H1 (cell line): ENCODE measurements at regions not wholly inside any gene's neighbourhood (a gene's known extent, or its start where the extent isn't known, plus 50 kb on each side); places are given as distances from the start of the nearest gene placed in this dataset.

ENCODE experiments used
- CTCF ChIA-PET: fragments of 300-600 bp; sonication (Branson Sonifier 250); formaldehyde crosslinking; loops from one replicate; lab custom pipeline; 2021; ENCODE audit not compliant: partially characterized antibody; lab: Charles Lee
- POLR2A ChIA-PET: fragments of 300-600 bp; sonication (Branson Sonifier 250); formaldehyde crosslinking; loops from one replicate; lab custom pipeline; 2021; ENCODE audit warnings: inconsistent platforms; ENCODE audit not compliant: partially characterized antibody; lab: Charles Lee
- DNase-seq, 2 experiments: peaks; one replicate each; pipeline versions ENCODE4 v3.0.0 to v3.0.0-alpha.2; 2010 to 2022; ENCODE audit warnings: low spot score in 2 of 2, low read depth in 1 of 2, mixed read lengths in 1 of 2
- FAIRE-seq: peaks from 2 replicates; lab custom pipeline; 2011; peaks lifted over from hg19 to GRCh38; lab: Jason Lieb, UNC
- H2AFZ ChIP-seq: 2 replicates; pipeline ENCODE4 v1.8.1; 2012; ENCODE audit warnings: low read length, inconsistent platforms
- H2AK5ac ChIP-seq: 2 replicates; pipeline ENCODE4 v1.6.1; 2013; ENCODE audit warnings: low read depth, low read length
- H2BK120ac ChIP-seq: replicated peaks from 2 replicates; pipeline ENCODE3; 2013; ENCODE audit warnings: low read depth, low read length, inconsistent platforms
- H2BK12ac ChIP-seq: 2 replicates; pipeline ENCODE4 v1.6.1; 2013; ENCODE audit warnings: low read depth, low read length
- H2BK15ac ChIP-seq: 2 replicates; pipeline ENCODE4 v1.6.1; 2013; ENCODE audit warnings: low read length
- H2BK20ac ChIP-seq: 2 replicates; pipeline ENCODE4 v1.6.1; 2013; ENCODE audit warnings: low read length
- H2BK5ac ChIP-seq: 2 replicates; pipeline ENCODE4 v1.6.1; 2013; ENCODE audit warnings: low read depth, low read length
- H3K14ac ChIP-seq: 2 replicates; pipeline ENCODE4 v1.6.1; 2013; ENCODE audit warnings: inconsistent platforms; ENCODE audit not compliant: insufficient read length
- H3K18ac ChIP-seq: 2 replicates; pipeline ENCODE4 v1.6.1; 2013; ENCODE audit warnings: low read length; ENCODE audit errors: extremely low read depth
- H3K23ac ChIP-seq: 2 replicates; pipeline ENCODE4 v1.6.1; 2013; ENCODE audit warnings: inconsistent platforms; ENCODE audit not compliant: insufficient read length
- H3K23me2 ChIP-seq: 2 replicates; pipeline ENCODE4 v1.6.1; 2013; ENCODE audit warnings: low read depth, low read length
- H3K27ac ChIP-seq: 2 replicates; pipeline ENCODE4 v1.6.1; 2011; ENCODE audit warnings: low read depth, low read length, inconsistent platforms
- H3K27me3 ChIP-seq, 4 experiments: replicated peaks in 1 of 4; 1 replicate in 1 of 4; 2 replicates in 3 of 4; pipeline versions ENCODE4 v1.6.1 to v1.8.1; 2011 to 2013; ENCODE audit warnings: low read length in 3 of 4, mild to moderate bottlenecking in 3 of 4, inconsistent platforms in 2 of 4, mixed read lengths in 2 of 4, moderate library complexity in 1 of 4; ENCODE audit not compliant: control insufficient read depth in 3 of 4, insufficient read depth in 3 of 4; ENCODE audit errors: extremely low read depth in 1 of 4
- H3K36me3 ChIP-seq, 4 experiments: 2 replicates each; pipeline versions ENCODE4 v1.6.1 to v1.8.1; 2011 to 2013; ENCODE audit warnings: mild to moderate bottlenecking in 4 of 4, low read length in 3 of 4, moderate library complexity in 2 of 4, control low read depth in 1 of 4, inconsistent platforms in 1 of 4; ENCODE audit not compliant: insufficient read depth in 4 of 4, control insufficient read depth in 2 of 4
- H3K4ac ChIP-seq: replicated peaks from 2 replicates; pipeline ENCODE3; 2013; ENCODE audit warnings: low read length, low read depth, mixed read lengths, inconsistent platforms; ENCODE audit not compliant: insufficient read length
- H3K4me1 ChIP-seq, 4 experiments: replicated peaks in 1 of 4; 1 replicate in 1 of 4; 2 replicates in 3 of 4; pipeline versions ENCODE4 v1.6.1 to v1.8.1; 2011 to 2013; ENCODE audit warnings: low read length in 3 of 4, inconsistent platforms in 2 of 4, mixed read lengths in 1 of 4; ENCODE audit not compliant: insufficient read depth in 4 of 4, control insufficient read depth in 3 of 4
- H3K4me2 ChIP-seq, 2 experiments: 2 replicates each; pipeline versions ENCODE4 v1.6.1 to v1.8.1; 2011 to 2013; ENCODE audit warnings: low read depth in 2 of 2, low read length in 2 of 2, control low read depth in 1 of 2, inconsistent platforms in 1 of 2, mild to moderate bottlenecking in 1 of 2; ENCODE audit not compliant: insufficient read depth in 1 of 2
- H3K4me3 ChIP-seq, 4 experiments: fragments of 200-600, 300-600 bp in 1 of 4; sonication (generic), shearing (Covaris generic), sonication (Bioruptor Twin) in 1 of 4; 2 replicates each; pipeline versions ENCODE4 v1.5.1 to v1.8.1; 2011 to 2016; ENCODE audit warnings: low read length in 4 of 4, low read depth in 3 of 4, control low read depth in 2 of 4, inconsistent platforms in 2 of 4, mild to moderate bottlenecking in 2 of 4, mixed read lengths in 1 of 4, moderate library complexity in 1 of 4; ENCODE audit not compliant: insufficient read depth in 2 of 4; ENCODE audit errors: extremely low read depth in 1 of 4
- H3K56ac ChIP-seq: replicated peaks from 2 replicates; pipeline ENCODE3; 2013; ENCODE audit warnings: low read depth, mild to moderate bottlenecking, mixed read lengths, low read length, inconsistent platforms; ENCODE audit not compliant: insufficient read length
- H3K79me1 ChIP-seq: 2 replicates; pipeline ENCODE4 v1.6.1; 2013; ENCODE audit warnings: low read depth, low read length, control low read depth
- H3K79me2 ChIP-seq, 2 experiments: 2 replicates each; pipeline versions ENCODE4 v1.6.1 to v1.8.1; 2012 to 2013; ENCODE audit warnings: low read length in 2 of 2, mild to moderate bottlenecking in 2 of 2, inconsistent platforms in 1 of 2; ENCODE audit not compliant: insufficient read depth in 2 of 2, control insufficient read depth in 1 of 2
- H3K9ac ChIP-seq, 4 experiments: replicated peaks in 1 of 4; 1 replicate in 1 of 4; 2 replicates in 3 of 4; pipeline versions ENCODE4 v1.6.1 to v1.8.1; 2011 to 2013; ENCODE audit warnings: low read depth in 3 of 4, low read length in 3 of 4, control low read depth in 2 of 4, mild to moderate bottlenecking in 2 of 4, moderate library complexity in 2 of 4, inconsistent platforms in 1 of 4; ENCODE audit errors: extremely low read depth in 1 of 4
- H3K9me3 ChIP-seq, 2 experiments: 2 replicates each; pipeline versions ENCODE4 v1.6.1 to v1.8.1; 2012 to 2013; ENCODE audit warnings: mild to moderate bottlenecking in 2 of 2, moderate library complexity in 2 of 2, control low read depth in 1 of 2, inconsistent platforms in 1 of 2, low read depth in 1 of 2, low read length in 1 of 2, mixed read lengths in 1 of 2; ENCODE audit not compliant: insufficient read depth in 2 of 2
- H4K20me1 ChIP-seq, 2 experiments: replicated peaks in 1 of 2; 2 replicates each; pipeline versions ENCODE3 to v1.8.1; 2011 to 2013; ENCODE audit warnings: inconsistent platforms in 2 of 2, low read length in 2 of 2, mild to moderate bottlenecking in 1 of 2; ENCODE audit not compliant: insufficient read depth in 2 of 2, control insufficient read depth in 1 of 2
- H4K5ac ChIP-seq: 2 replicates; pipeline ENCODE4 v1.6.1; 2013; ENCODE audit warnings: low read length, low read depth, mixed read lengths, inconsistent platforms; ENCODE audit not compliant: insufficient read length
- H4K8ac ChIP-seq: 2 replicates; pipeline ENCODE4 v1.8.0; 2013; ENCODE audit warnings: mild to moderate bottlenecking, moderate library complexity, low read length, inconsistent platforms; ENCODE audit not compliant: insufficient read depth; ENCODE audit errors: extremely low read depth
- H4K91ac ChIP-seq: replicated peaks from 2 replicates; pipeline ENCODE3; 2013; ENCODE audit warnings: low read length, mixed read lengths, inconsistent platforms; ENCODE audit not compliant: insufficient read length
- WGBS, 2 experiments: shearing (Covaris generic) in 1 of 2; methylation state at CpG; one replicate each; pipeline versions ENCODE4 v1.1.6 to v1.1.7; 2013 to 2015; ENCODE audit warnings: low lambda C conversion rate in 2 of 2, mixed read lengths in 2 of 2, inconsistent platforms in 1 of 2, low coverage in 1 of 2, missing lambda C conversion rate in 1 of 2; ENCODE audit not compliant: insufficient replicate concordance in 2 of 2, insufficient coverage in 1 of 2, insufficient read length in 1 of 2; ENCODE audit errors: extremely low coverage in 1 of 2, missing lambda C conversion rate in 1 of 2; 5-methylcytosine and 5-hydroxymethylcytosine counted together

- H3K14ac ChIP-seq = no peak overlapping the region
- H3K4ac ChIP-seq = no peak overlapping the region
- no peak for FAIRE-seq
- CTCF ChIA-PET = no interaction called here
- no peak overlapping the region for H3K4me3 ChIP-seq
- no peaks in the 10 kb centered on the region for H3K27me3 ChIP-seq
- H3K23me2 ChIP-seq = no peaks in the 10 kb centered on the region
- DNase-seq = no peak
- H4K5ac ChIP-seq = no peak overlapping the region
- 0 out of 4 replicates have a peak, but pooled peaks cover 0 to 3% of the 10 kb centered on the region in 2 experiments for H3K9me3 ChIP-seq
- H2BK120ac ChIP-seq = no peak overlapping the region
- no peak overlapping the region for H4K8ac ChIP-seq
- no peak overlapping the region; the same call in 1 of the 2 replicates for H3K27ac ChIP-seq
- H3K4me2 ChIP-seq = no peak overlapping the region
- H3K18ac ChIP-seq = no peak overlapping the region
- H3K79me2 ChIP-seq = no peaks in the 10 kb centered on the region
- no peak overlapping the region for H2AK5ac ChIP-seq
- H2AFZ ChIP-seq = peak overlapping the region; percentile 95
- POLR2A ChIA-PET = no interaction called here
- no peaks in the 10 kb centered on the region; a peak in 1 of 7 replicates for H3K4me1 ChIP-seq
- no peak overlapping the region for H2BK15ac ChIP-seq
- no peaks in the 10 kb centered on the region for H3K79me1 ChIP-seq
- no peak overlapping the region for H3K56ac ChIP-seq
- no peaks in the 10 kb centered on the region for H4K20me1 ChIP-seq
- WGBS, 2 experiments = 79% methylated on average over 3 of the region's 3 CpGs; no CpG with 5 or more reads in 1 of the 2 experiments
- no peak overlapping the region for H3K23ac ChIP-seq
- H3K36me3 ChIP-seq = no peaks in the 10 kb centered on the region
- H2BK5ac ChIP-seq = no peak overlapping the region
- H3K9ac ChIP-seq = no peak overlapping the region
- no peak overlapping the region for H2BK20ac ChIP-seq
- 0 out of 2 replicates have a peak overlapping the region, but pooled peaks have one; percentile 46 for H2BK12ac ChIP-seq
- H4K91ac ChIP-seq = no peak overlapping the region
These were observed 539.2 kb downstream of the VGLL3 start for GRCh38 chr3:86451749-86452148.
